NCI-H2171 (cell line): ENCODE measurements at regions not wholly inside any gene's neighbourhood (a gene's known extent, or its start where the extent isn't known, plus 50 kb on each side); places are given as distances from the start of the nearest gene placed in this dataset.

Source experiments
- DNase-seq: peaks from one replicate; lab custom pipeline; 2025; lab: John Stamatoyannopoulos, UW

DNA sequence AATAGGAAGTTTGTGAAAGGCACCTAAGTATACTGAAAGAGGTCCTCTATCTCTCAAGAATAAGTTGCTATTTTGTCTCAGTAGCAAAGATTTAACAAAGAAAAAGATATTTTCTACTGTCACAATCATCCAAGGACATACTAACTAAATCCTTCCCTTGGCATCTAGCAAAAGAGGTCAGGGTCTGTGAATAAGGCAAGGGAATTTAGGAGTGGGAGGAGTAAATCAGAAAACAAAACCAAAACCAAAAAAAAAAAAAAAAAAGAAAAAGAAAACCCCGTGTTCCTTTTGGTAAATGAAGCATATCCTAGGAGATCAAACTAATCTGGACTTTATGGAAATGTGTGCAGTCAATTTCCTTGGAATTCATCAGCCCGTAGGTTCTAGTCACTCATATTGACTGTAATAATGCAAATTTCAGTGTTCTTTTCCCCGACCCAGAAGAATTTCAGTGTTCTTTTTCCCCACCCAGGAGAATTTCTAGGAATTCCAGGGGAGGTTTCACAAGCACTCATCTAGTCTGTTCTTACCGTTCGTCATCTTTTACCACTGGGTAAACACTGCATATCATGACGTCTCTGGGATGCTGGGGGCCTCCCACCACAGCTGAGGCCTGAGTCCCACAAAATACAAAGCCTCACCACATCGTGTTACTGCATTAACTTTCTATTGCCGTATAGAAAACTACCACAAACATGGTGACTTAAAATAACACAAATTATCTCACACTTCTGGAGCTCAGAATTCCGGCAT lies 113.8 kb upstream of the CCDC54 start:
- no peak for DNase-seq

DNA sequence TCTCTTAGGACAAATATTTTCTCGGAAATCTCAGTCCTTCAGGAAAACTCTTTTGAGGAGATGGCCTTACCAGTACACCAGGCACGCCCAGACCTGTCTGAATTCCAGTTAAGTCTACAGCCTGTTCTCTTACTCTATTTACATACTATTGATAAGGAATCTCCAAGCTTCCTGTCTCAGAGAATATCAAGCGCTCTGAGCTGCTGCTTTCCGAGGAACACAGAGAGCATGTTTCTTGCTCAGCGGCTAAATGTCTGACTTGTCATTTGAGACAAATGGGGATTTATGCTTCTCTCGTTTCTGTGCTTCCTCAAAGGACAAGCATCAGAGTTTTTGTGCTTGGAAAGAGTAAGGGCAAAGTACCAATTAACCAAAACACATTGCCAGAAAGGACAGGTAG lies 112.4 kb upstream of the CCDC54 start:
- no peak for DNase-seq

DNA sequence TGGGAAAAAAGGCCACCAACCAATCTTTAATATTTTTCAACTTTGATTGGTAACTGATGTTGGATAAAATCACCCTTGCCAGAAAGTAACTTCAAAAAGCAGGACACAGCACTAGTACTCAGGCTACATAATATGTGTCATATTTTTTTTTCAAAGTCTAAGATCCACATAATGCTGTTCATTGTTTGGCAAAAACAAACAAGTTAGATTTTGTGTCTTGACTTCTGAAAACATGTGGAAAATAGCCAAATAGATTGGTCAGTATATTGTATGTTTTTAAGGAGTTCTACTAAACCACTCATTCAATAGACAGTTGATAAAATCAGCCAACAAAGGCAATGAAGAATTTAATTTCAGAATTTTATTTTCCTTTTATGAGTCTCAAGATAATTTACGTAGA lies 111.7 kb upstream of the CCDC54 start:
- no peak for DNase-seq

DNA sequence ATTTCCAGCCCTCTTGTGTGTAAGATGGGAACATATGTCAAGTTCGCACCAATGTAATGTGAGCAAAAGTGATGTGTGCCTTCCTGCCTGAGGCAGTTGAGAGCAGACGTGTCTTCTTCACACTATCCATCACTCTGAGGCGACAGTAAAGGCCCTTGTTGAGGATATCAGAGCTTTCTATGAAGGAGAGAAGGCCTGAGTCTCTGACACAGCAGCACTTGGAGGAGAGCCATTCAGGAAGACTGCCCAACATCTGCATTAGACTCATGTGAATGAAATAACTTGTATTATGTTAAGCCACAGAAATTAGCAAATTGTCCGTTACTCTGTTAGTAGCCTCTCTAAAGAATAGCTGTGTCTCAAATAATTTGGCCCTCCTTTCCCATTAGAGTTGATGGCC lies 108.8 kb upstream of the CCDC54 start:
- no peak for DNase-seq

DNA sequence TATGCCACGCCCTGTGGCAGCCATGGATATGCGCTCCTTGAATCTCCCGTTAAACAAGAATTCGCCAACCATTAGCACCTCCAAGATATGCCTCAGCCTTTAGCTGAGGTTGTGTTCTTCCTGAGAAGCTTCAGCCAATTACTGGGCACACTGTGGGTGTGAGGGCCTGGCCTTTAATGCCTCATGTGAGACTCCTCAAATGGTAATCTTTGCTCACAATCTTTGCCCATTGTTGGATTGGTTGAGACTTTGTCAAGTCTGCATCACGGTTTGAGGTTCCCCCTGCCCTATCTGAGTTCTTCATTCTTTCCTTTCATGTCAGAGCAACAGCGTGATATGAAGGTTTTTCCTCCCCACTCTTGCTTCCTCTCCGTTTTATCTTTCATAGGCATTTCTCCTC lies 108.1 kb upstream of the CCDC54 start:
- no peak for DNase-seq

DNA sequence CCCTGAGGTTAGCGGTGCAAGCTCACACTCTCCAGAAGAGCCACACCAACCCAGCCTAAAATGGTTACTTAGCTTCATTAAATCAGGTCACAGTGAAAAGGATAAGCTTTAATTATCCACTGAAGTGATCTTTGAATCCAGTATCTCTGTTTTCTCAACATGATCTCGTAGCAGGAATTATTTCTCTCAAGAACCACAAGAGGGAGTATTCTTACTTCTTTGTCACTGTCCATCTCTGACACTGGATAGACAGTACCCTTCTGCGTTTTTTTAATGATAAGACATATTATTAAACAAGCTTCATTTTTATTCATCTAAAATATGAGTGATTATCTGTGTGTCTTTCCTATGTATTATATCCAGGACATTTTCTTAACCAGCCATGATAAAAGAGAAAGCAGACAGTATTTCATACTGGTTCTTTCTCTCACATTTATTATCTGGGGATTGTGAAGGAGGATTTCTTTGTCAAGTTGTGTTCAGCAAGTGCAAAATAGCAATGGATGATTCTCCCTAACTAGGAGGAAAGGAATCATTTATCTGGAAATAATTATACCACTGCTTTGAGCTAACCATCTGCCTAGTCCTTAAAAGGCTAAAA lies 105.4 kb upstream of the CCDC54 start:
- DNase-seq, result peak; percentile 60

DNA sequence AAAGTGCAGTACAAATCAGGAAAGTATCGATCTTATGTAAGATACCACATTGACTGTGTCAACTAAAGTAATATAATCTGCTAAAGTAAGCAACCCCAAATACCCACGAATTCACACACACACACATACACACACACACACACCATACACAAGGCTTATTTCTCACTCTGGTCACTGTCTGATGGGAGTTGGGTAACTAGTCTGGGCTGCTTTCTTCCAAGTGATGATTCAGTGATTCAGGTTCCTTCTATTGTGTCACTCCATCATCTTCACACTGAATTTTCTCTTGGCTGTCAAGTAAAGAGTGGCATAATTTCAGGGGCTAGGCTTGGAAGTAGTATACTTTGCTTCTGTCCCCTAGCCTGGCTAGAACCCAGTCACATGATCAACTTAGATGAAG lies 104.8 kb upstream of the CCDC54 start:
- no peak for DNase-seq

DNA sequence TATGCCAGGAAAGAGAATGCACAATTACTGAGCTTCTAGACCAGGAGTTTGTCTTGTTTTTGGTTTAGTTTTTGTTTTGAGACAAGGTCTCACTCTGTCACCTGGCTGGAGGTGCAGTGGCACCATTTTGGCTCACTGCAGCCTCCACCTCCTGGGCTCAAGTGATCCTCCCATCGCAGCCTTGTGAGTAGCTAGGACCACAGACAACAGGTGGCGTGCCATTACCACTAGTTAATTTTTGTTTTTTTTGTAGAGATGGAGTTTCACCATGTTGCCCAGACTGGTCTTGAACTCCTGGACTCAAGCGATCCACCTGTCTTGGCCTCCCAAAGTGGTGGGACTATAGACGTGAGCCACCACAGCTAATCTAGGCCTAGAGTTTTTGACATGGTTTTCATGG lies 104.4 kb upstream of the CCDC54 start:
- no peak for DNase-seq

DNA sequence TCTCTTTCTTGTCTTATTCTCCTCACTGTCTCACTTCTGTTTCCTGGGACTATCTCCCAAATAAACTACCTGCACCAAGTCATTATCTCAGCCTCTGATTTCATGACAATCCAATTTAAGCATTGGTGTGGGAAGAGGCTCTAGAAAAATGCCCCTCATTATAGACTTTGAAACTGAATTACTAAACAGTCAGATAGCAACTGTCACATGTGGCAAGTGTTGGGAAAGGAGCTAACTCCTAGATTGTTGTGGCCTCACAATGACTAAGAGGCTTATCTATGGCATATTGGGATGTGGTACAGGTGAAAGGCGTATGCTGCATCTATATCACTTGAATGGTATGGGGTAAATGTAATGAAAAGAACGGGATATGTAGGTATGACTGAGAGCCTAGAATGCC lies 103.5 kb upstream of the CCDC54 start:
- DNase-seq, result no peak

DNA sequence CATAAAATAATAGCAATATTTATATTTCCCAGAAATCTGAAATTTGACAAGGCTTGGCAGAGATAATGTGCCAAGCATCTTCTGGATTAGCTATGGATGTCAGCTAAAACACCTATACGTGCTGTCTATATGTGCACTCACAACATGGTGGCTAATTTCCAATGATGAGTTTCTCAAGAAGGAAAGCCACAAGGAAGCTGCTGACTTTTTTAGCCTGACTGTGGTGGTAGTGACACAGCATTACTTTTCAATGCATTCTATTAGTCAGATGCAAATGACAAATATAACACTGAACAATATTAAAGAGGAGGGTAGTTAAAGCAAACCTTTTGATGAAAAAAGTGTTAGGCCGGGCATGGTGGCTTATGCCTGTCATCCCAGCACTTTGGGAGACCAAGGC lies 101.7 kb upstream of the CCDC54 start:
- DNase-seq, result no peak

DNA sequence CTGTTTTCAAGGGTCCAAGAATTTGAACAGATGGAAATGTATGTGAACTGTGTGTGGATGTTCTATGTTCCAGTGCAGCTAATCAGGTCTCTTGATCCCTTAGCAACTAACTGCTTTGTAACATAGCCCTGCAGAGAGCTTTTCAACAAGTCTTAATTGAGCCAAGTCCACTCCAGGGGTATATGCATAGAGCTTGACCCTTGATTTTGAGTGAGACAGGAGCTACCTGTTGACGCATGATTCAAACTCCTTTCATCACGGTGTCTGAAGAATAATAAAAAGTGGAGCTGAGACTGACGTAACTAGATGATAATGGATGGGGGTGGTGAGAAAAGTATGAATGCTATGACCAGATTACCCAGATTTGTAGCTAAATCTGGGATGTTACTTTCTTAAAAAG lies 93.3 kb upstream of the CCDC54 start:
- DNase-seq, result no peak

DNA sequence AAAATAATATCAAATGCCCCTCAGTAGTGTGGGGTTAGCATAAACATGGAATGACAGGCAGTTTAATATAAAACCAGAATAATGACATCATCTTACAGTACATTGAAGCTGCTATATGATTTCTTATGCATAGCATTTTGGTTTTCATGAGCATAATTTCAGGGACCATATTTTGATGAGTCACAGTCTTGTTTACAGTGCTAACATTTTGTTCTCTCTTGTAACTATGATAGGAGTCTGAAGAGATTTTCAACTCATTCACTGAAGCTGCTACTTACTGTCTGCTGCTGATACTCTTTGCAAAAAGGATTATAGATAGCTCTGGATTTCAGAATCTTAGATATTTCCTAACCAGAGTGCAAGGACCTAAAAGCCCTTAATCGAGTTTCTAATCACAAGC lies 92.6 kb upstream of the CCDC54 start:
- no peak for DNase-seq

DNA sequence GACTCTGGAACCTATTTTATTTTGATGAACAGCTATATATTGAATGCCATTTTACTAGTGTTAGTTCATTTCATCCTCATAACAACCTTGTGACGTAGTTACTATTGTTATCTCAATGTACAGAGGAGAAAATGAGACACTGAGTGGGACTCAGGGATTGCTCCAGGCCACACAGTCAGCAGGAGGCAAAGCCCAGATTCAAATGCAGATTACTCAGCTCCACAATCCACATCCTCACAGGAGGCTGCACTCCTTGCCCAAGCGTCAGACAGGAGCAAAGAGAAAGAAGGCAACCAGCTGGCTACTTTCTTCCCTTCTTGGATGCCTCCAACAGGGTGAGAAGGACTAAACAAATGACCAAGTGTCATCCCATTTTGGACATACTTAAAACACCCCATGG lies 92.0 kb upstream of the CCDC54 start:
- DNase-seq, result no peak

DNA sequence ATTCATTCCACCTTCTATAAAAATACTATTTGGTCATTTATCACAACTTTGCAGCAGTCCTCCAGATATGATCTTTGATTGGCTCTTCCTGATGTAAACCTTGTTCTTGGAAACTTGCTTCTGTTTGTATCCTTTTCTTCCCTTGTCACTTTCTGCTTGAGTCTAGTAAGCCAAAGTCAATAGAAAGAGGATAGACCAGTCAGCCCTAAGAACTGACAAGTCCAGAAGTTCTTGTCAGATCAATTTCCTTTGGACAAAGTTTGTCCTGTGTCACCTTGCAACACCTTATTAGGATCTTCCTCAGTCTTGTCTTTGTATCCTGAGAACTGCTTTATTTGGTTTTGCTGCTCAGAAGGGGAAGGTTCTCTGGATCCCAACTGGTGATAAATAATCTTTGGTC lies 87.9 kb upstream of the CCDC54 start:
- DNase-seq, result no peak

DNA sequence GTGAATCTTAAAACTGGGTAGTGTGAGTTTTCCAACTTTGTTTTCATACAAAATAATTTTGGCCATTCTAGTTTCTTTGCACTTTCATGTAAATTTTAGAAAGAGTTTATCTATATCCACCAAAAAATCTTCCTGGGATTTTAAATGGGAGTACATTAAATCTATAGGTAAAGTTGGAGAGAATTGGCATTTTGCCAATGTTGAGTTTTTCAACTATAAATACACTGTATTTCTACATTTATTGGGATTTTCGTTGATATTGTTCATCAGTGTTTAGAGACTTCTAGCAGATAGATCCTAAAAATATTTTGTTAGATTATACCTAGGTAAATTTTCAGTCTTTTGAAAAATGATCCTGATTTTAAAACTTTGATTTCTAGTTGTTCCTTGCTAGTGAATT lies 83.1 kb upstream of the CCDC54 start:
- no peak for DNase-seq

DNA sequence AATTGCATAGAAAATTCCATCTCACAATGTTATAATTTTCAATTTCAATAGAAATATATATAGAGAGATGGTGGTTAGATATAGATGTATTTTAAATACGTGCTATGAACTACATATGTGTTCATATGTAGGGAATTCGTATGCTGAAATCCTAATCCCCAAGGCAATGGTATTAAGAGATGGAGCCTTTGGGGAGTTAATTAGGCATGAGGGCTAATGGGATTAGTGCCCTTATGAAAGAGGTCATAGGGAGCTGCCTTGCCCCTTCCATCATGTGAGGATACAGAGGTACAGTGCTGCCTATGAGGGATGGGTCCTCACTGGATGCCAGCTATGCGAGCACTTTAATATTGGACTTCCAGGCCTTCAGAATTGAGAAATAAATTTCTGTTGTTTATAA lies 79.6 kb upstream of the CCDC54 start:
- DNase-seq, result no peak

DNA sequence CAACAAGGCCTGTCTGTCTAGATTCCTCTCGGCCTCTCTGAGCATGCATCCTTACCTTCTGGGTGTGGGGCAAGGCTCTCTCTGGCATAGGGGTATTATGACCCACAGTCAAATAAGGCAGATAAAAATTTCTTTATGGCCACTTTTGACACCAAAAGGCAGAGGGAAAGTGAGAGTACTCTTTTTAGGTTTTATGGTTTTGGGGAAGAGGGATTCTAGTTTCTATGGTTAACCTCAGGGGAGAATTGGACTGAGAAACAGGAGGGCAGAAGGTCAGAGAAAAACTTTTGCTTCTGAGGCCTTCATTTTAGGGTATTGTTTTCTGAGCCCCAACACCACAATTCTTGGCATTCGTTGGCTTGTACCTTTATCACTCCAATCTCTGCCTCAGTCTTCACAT lies 70.0 kb upstream of the CCDC54 start:
- no peak for DNase-seq

DNA sequence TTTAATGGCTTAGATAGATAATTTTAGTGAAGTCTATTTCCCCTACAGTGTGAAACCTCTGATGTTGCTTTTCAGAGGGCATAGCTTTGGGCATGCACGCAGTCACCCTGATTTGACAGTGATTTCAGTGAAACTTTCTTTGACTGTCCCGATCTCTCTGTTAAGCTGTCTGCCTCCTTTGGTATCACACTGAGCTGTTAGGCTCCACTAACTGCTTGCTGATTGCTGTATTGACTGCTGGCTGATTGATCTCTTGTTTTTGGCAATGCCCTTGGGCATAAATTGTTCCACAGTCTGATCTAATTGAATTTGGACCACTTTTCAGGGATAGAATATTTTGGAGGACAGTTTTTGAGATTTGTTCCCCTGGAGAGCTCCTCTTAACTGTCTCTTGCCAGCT lies 68.5 kb upstream of the CCDC54 start:
- DNase-seq, result no peak

DNA sequence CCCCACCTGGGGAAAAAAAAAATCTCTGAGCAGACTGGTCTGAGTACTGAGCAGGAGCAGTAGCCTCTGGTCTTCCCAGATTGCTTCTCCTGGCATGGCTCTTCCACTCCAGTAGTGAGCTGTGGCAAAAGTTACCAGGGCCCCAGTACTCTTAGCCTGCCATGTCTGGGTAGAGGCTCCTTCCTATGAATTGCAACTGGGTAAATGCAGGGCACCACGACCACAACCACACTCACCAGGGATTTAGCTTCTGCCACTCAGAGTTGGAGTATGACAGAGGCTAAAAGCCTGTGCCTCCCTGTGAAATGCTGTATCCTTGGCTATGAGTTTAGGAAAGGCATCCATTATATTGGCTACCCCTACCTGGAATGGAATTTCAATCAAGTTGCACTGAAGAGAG lies 67.9 kb upstream of the CCDC54 start:
- DNase-seq, result no peak

DNA sequence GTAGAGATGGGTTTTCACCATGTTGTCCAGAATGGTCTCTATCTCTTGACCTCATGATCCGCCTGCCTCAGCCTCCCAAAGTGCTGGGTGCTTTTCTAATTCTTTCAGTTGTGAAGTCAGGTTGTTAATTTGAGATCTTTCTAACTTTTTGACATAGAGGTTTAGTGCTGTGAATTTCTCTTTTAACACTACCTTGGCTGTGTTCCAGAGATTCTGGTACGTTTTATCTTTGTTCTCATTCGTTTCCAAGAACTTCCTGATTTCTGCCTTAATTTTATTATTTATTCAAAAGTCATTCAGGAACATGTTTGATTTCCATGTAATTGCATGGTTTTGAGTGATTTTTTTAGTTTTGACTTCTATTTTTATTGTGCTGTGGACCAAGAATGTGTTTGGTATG lies 63.5 kb upstream of the CCDC54 start:
- no peak for DNase-seq

DNA sequence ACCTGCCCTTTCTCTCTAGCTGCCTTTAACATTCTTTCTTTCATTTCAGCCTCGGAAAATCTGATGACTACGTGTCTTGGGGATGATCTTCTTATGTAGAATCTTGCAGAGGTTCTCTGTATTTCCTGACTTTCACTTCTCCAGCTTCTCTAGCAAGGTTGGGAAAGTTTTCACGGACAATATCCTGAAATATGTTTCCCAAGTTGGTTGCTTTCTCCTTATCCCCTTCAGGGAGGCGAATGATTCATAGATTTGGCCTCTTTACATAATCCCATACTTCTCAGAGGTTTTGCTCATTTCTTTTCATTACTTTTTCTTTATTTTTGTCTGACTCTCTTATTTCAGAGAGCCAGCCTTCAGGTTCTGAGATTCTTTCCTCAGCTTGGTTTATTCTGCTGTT lies 62.1 kb upstream of the CCDC54 start:
- no peak for DNase-seq

DNA sequence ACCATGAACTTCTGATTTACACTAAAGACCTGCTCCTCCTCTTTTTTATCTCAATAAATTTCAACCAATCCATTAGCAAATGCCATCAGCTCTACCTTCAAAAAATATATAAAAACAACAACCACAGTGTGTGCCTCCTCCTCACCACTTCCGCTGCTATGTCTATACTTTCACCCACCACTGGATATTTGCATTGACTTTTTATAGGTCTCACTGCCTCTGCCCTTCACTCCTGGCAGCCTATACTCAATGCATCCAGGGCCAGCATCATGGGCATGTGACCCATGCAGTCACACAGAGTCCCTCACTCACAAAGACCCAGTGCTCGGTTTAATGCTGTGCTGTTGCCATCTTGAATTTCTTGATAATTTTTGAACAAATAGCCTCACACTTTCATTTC lies 53.5 kb upstream of the CCDC54 start:
- no peak for DNase-seq

DNA sequence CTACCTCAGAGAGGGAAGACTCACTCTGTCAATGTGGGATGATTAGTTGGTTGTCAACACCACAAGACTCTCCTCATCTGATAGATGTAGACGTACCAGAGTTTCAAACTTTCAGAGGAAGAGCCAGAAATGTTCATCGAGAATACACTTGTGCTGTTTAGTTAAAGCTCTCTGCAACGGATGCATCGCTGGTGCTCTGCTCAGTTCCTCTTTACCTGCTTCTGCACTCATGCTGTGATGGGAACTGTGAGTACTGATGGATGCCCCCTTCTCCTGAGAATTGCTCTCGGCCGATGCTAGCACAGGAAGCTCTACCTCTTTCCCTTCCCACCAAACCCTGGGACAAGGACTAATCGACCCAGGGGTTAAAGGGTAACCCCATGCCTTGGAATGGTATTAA lies 51.8 kb upstream of the CCDC54 start:
- DNase-seq, result no peak
